GM23248 (cell line): ENCODE measurements at regions not wholly inside any gene's neighbourhood (a gene's known extent, or its start where the extent isn't known, plus 50 kb on each side); places are given as distances from the start of the nearest gene placed in this dataset.

Experiments
- EZH2 ChIP-seq: fragments of 200-600 bp; sonication (generic); IDR thresholded peaks from 2 replicates; pipeline ENCODE4 v1.6.1; 2018; ENCODE audit warnings: antibody characterized with exemption, mild to moderate bottlenecking; ENCODE audit not compliant: insufficient read depth, poor library complexity, severe bottlenecking
- EZH2phosphoT487 ChIP-seq: fragments of 200-600 bp; sonication (generic); IDR thresholded peaks from 2 replicates; pipeline ENCODE4 v1.6.1; 2018; ENCODE audit warnings: antibody characterized with exemption, moderate library complexity, mild to moderate bottlenecking, low read depth; ENCODE audit not compliant: insufficient read depth

DNA sequence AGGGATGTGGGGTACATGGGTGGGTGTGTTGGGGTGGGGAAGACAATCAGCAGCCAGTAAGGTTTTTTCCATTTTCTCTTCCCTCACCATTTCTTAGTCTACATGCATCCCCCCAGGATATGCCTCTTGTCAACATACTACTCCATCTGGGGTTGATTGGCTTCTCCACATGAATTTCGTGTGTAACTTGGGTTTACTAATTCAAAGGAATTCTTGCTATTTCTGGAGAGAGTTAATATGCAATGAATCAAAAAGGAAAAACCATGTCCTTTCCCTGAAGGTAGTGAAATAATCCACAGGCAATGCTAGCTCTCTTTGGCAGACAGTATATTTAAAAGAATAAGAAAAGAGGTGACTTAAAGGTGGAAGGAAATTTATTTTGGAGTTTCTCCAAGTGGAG is 198.4 kb downstream of the EBLN2 start:
- TF ChIP-seq EZH2 (no peak), EZH2phosphoT487 (no peak)
